DND-41 (cell line): ENCODE measurements at regions not wholly inside any gene's neighbourhood (a gene's known extent, or its start where the extent isn't known, plus 50 kb on each side); places are given as distances from the start of the nearest gene placed in this dataset.

Experiments
- CTCF ChIP-seq: IDR thresholded peaks from 2 replicates; pipeline ENCODE4 v1.5.1; 2012; ENCODE audit warnings: borderline replicate concordance, low read length, moderate library complexity, mild to moderate bottlenecking; ENCODE audit not compliant: poor library complexity, severe bottlenecking; ENCODE audit errors: extremely low read depth
- EZH2 ChIP-seq: IDR thresholded peaks from 3 replicates; pipeline ENCODE4 v1.6.1; 2012; ENCODE audit warnings: borderline replicate concordance, low read depth, mild to moderate bottlenecking, moderate library complexity, low read length, inconsistent platforms; ENCODE audit not compliant: severe bottlenecking

- TF ChIP-seq CTCF: no peak
- TF ChIP-seq EZH2: no peak
Measured at GRCh38 chrX:101750744-101751143, 91.1 kb upstream of the ARMCX2 start.
